ENCODE measurements at regions not wholly inside any gene's neighbourhood (a gene's known extent, or its start where the extent isn't known, plus 50 kb on each side); places are given as distances from the start of the nearest gene placed in this dataset.

- Histone ChIP-seq H3K9me3 (ENCODE audit: low read length) (no peaks in the 10 kb centered on the region), H3K79me2 (replicated peaks; ENCODE audit: insufficient read depth, low read length) (no peaks in the 10 kb centered on the region), H3K27me3 (ENCODE audit: insufficient read depth, low read depth, low read length) (no peaks in the 10 kb centered on the region), H3K9me2 (ENCODE audit: insufficient read depth, low read length) (no peaks in the 10 kb centered on the region), H3K4me3 (ENCODE audit: low read length) (no peak overlapping the region), H3F3A (ENCODE audit: insufficient read depth, low read length, poor library complexity, severe bottlenecking) (no peaks in the 10 kb centered on the region), H3K4me2 (ENCODE audit: low read length) (no peak overlapping the region), H2AFZ (ENCODE audit: low read depth, low read length) (no peak overlapping the region), H3K36me3 (ENCODE audit: insufficient read depth, low read length) (no peaks in the 10 kb centered on the region), H3K27ac (ENCODE audit: low read length) (no peak overlapping the region), H4K20me1 (ENCODE audit: insufficient read depth) (no peaks in the 10 kb centered on the region), H3K9ac (ENCODE audit: low read length) (no peak overlapping the region)
- no peak for TF ChIP-seq TAF1 (IDR thresholded peaks at IDR 0.05; ENCODE audit: low read depth)
- no peak for TF ChIP-seq SMC3 (conservative IDR thresholded peaks at IDR 0.05; ENCODE audit: poor library complexity)
- no peak for TF ChIP-seq EP300 (conservative IDR thresholded peaks at IDR 0.05; ENCODE audit: poor library complexity, severe bottlenecking)
- no peak for TF ChIP-seq REST (IDR thresholded peaks at IDR 0.05; ENCODE audit: borderline replicate concordance)
- TF ChIP-seq MXI1 (conservative IDR thresholded peaks at IDR 0.05; ENCODE audit: poor library complexity, severe bottlenecking) = no peak
- no peak for TF ChIP-seq RAD21 (conservative IDR thresholded peaks at IDR 0.05)
- no peak for TF ChIP-seq EZH2 (IDR thresholded peaks at IDR 0.05; ENCODE audit: borderline replicate concordance, insufficient read depth, low read length, poor library complexity, severe bottlenecking)
- TF ChIP-seq CTCF (IDR thresholded peaks at IDR 0.05; ENCODE audit: poor library complexity, severe bottlenecking) = no peak
- TF ChIP-seq POLR2AphosphoS5 (IDR thresholded peaks at IDR 0.05) = no peak
These were observed 73.2 kb upstream of the LCLAT1 start for GRCh38 chr2:30373881-30374302.

- Histone ChIP-seq H3K9me2 (ENCODE audit: insufficient read depth, low read length) (no peaks in the 10 kb centered on the region), H3K9ac (ENCODE audit: low read length) (no peak overlapping the region), H3K4me2 (ENCODE audit: low read length) (no peak overlapping the region), H3K27ac (ENCODE audit: low read length) (no peak overlapping the region), H3K27me3 (ENCODE audit: insufficient read depth, low read depth, low read length) (no peaks in the 10 kb centered on the region), H3F3A (ENCODE audit: insufficient read depth, low read length, poor library complexity, severe bottlenecking) (no peaks in the 10 kb centered on the region), H4K20me1 (ENCODE audit: insufficient read depth) (no peaks in the 10 kb centered on the region), H2AFZ (ENCODE audit: low read depth, low read length) (no peak overlapping the region), H3K9me3 (ENCODE audit: low read length) (no peaks in the 10 kb centered on the region), H3K4me3 (ENCODE audit: low read length) (no peak overlapping the region), H3K79me2 (replicated peaks; ENCODE audit: insufficient read depth, low read length) (no peaks in the 10 kb centered on the region), H3K36me3 (ENCODE audit: insufficient read depth, low read length) (no peaks in the 10 kb centered on the region)
- no peak for TF ChIP-seq EZH2 (IDR thresholded peaks at IDR 0.05; ENCODE audit: borderline replicate concordance, insufficient read depth, low read length, poor library complexity, severe bottlenecking)
These were observed 72.7 kb upstream of the LCLAT1 start for GRCh38 chr2:30374380-30374779.

GRCh38 chr2:30375915-30376314, 71.1 kb upstream of the LCLAT1 start:
- H3K9ac ChIP-seq (ENCODE audit: low read length) = no peak overlapping the region
- no peak overlapping the region for H3K4me2 ChIP-seq (ENCODE audit: low read length)
- H3K9me3 ChIP-seq (ENCODE audit: low read length) = no peaks in the 10 kb centered on the region
- H3K36me3 ChIP-seq (ENCODE audit: insufficient read depth, low read length) = no peaks in the 10 kb centered on the region
- no peaks in the 10 kb centered on the region for H4K20me1 ChIP-seq (ENCODE audit: insufficient read depth)
- H3F3A ChIP-seq (ENCODE audit: insufficient read depth, low read length, poor library complexity, severe bottlenecking) = no peaks in the 10 kb centered on the region
- H3K27ac ChIP-seq (ENCODE audit: low read length) = no peak overlapping the region
- no peaks in the 10 kb centered on the region for H3K79me2 ChIP-seq (replicated peaks; ENCODE audit: insufficient read depth, low read length)
- H3K9me2 ChIP-seq (ENCODE audit: insufficient read depth, low read length) = no peaks in the 10 kb centered on the region
- H2AFZ ChIP-seq (ENCODE audit: low read depth, low read length) = no peak overlapping the region
- no peak overlapping the region for H3K4me3 ChIP-seq (ENCODE audit: low read length)
- H3K27me3 ChIP-seq (ENCODE audit: insufficient read depth, low read depth, low read length) = no peaks in the 10 kb centered on the region
- TF ChIP-seq SMC3 (conservative IDR thresholded peaks at IDR 0.05; ENCODE audit: poor library complexity) (no peak), RAD21 (conservative IDR thresholded peaks at IDR 0.05) (no peak), EP300 (conservative IDR thresholded peaks at IDR 0.05; ENCODE audit: poor library complexity, severe bottlenecking) (no peak), POLR2AphosphoS5 (IDR thresholded peaks at IDR 0.05) (no peak), MXI1 (conservative IDR thresholded peaks at IDR 0.05; ENCODE audit: poor library complexity, severe bottlenecking) (no peak), REST (IDR thresholded peaks at IDR 0.05; ENCODE audit: borderline replicate concordance) (no peak), TAF1 (IDR thresholded peaks at IDR 0.05; ENCODE audit: low read depth) (no peak), EZH2 (IDR thresholded peaks at IDR 0.05; ENCODE audit: borderline replicate concordance, insufficient read depth, low read length, poor library complexity, severe bottlenecking) (no peak)
